HG03025 (cell line): ENCODE measurements at regions not wholly inside any gene's neighbourhood (a gene's known extent, or its start where the extent isn't known, plus 50 kb on each side); places are given as distances from the start of the nearest gene placed in this dataset.
"Not testable (repeated sequence)": the region's sequence is repeated elsewhere in the genome, so short reads cannot be mapped to it uniquely, and the experiment has no call there.

Experiments used
- ATAC-seq: cut with Tn5 transposase; IDR thresholded peaks from one replicate; pipeline ENCODE4 v1.9.1; 2021; ENCODE audit warnings: mild to moderate bottlenecking, moderate library complexity; ENCODE audit not compliant: unreplicated experiment, low FRiP score

GRCh38 chr7:138214926-138215325 lies 138.7 kb downstream of the AKR1D1 start:
- ATAC-seq = no peak

GRCh38 chr7:138220321-138220720 lies 144.1 kb downstream of the AKR1D1 start:
- not testable (repeated sequence) for ATAC-seq

- not testable (repeated sequence) for ATAC-seq
Observed at GRCh38 chr7:138221388-138221787, 145.1 kb downstream of the AKR1D1 start.

- no peak for ATAC-seq
Observed at GRCh38 chr7:138223402-138223879, 147.2 kb downstream of the AKR1D1 start.

GRCh38 chr7:138226001-138226476 lies 149.8 kb downstream of the AKR1D1 start:
- no peak for ATAC-seq

- ATAC-seq = no peak
Observed at GRCh38 chr7:138226745-138227279, 150.6 kb downstream of the AKR1D1 start.

GRCh38 chr7:138228119-138228518 lies 151.9 kb downstream of the AKR1D1 start:
- ATAC-seq = no peak

- ATAC-seq = no peak
Observed at GRCh38 chr7:138228769-138229168, 152.5 kb downstream of the AKR1D1 start.

GRCh38 chr7:138233189-138233588 lies 156.9 kb downstream of the AKR1D1 start:
- ATAC-seq = no peak

GRCh38 chr7:138235207-138235606 lies 158.9 kb downstream of the AKR1D1 start:
- ATAC-seq = no peak

- ATAC-seq = no peak
Observed at GRCh38 chr7:138237995-138238394, 161.7 kb downstream of the AKR1D1 start.

GRCh38 chr7:138238734-138239659 lies 162.7 kb downstream of the AKR1D1 start:
- no peak for ATAC-seq

- no peak for ATAC-seq
Observed at GRCh38 chr7:138243430-138243829, 167.2 kb downstream of the AKR1D1 start.

GRCh38 chr7:138243836-138244235 lies 167.6 kb downstream of the AKR1D1 start:
- no peak for ATAC-seq

- no peak for ATAC-seq
Observed at GRCh38 chr7:138244606-138245005, 168.3 kb downstream of the AKR1D1 start.

GRCh38 chr7:138245216-138245615 lies 169.0 kb downstream of the AKR1D1 start:
- no peak for ATAC-seq

GRCh38 chr7:138245682-138246081 lies 169.4 kb downstream of the AKR1D1 start:
- ATAC-seq = no peak

- no peak for ATAC-seq
Observed at GRCh38 chr7:138246428-138246827, 170.2 kb downstream of the AKR1D1 start.

- no peak for ATAC-seq
Observed at GRCh38 chr7:138247081-138247480, 170.8 kb downstream of the AKR1D1 start.

- no peak for ATAC-seq
Observed at GRCh38 chr7:138247568-138248333, 171.5 kb downstream of the AKR1D1 start.

GRCh38 chr7:138248609-138249008 lies 172.3 kb downstream of the AKR1D1 start:
- ATAC-seq = no peak
